ENCODE measurements at regions not wholly inside any gene's neighbourhood (a gene's known extent, or its start where the extent isn't known, plus 50 kb on each side); places are given as distances from the start of the nearest gene placed in this dataset.

DNA sequence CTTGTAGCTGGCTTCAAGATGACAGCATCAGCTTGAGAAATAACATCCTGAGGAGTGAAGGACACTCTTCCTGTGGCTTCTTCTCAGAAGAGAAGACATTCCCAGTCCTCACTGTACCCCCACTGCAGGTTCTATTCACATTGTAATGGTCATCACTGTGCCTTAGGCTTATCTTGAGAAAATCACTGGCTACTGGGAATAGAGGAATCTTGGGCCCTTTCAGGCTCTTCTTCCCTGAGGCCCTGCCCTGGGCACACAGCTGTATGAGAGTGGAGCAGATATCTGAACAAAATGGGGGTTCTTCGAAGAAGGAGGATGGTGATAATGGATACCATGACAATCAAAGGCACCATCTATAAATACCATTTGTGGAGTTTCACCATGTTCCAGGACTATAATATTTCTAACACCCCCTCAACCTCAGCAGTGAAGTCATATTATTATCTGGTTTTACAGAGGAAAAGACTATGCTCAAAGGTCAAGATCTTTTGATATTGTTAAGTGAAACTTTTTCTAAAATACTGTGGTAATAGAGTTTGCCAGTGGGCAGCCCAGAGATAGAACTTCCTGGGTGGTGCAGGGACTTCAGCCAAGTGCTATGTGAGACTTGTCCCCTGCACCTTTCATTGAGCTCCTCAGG, 143.1 kb upstream of the KCNE2 start:
- Histone ChIP-seq H3K27ac (ENCODE audit: low read depth, low read length) (no peak overlapping the region), H3K9me3 (ENCODE audit: control insufficient read depth in 1 of 2, low read length in 2 of 2) (no peaks in the 10 kb centered on the region), H3K4me3 (ENCODE audit: low read length in 2 of 2) (no peak overlapping the region), H3K4me1 (ENCODE audit: insufficient read depth, low read length) (no peaks in the 10 kb centered on the region), H3K27me3 (ENCODE audit: insufficient read depth, low read length) (no peaks in the 10 kb centered on the region), H3K36me3 (ENCODE audit: insufficient read depth, low read length) (no peaks in the 10 kb centered on the region)
- no peak for DNase-seq
- peaks cover 0 to 2% (median under 1%) of the 10 kb centered on the region in 8 donors for H3K9me3 Mint-ChIP-seq
- H3K4me1 Mint-ChIP-seq, result no peaks in the 10 kb centered on the region
- H3K36me3 Mint-ChIP-seq, result peaks cover 0 to 4% of the 10 kb centered on the region in 2 donors
- H3K4me3 Mint-ChIP-seq, result no peak overlapping the region
- CTCF ChIA-PET (ENCODE audit: partially characterized antibody), result interaction anchor here (1.2 kb wide), 1 partner anchor 127 kb away, joined by 3 read pairs; no protein-coding TSS in a partner anchor
- H3K27ac Mint-ChIP-seq, result no peak overlapping the region
- POLR2A ChIA-PET (ENCODE audit: partially characterized antibody), result no interaction called here
- intact Hi-C loops (cut with micrococcal nuclease), result no loop called here
- peaks cover 0 to 2% of the 10 kb centered on the region in 2 donors for H3K27me3 Mint-ChIP-seq

DNA sequence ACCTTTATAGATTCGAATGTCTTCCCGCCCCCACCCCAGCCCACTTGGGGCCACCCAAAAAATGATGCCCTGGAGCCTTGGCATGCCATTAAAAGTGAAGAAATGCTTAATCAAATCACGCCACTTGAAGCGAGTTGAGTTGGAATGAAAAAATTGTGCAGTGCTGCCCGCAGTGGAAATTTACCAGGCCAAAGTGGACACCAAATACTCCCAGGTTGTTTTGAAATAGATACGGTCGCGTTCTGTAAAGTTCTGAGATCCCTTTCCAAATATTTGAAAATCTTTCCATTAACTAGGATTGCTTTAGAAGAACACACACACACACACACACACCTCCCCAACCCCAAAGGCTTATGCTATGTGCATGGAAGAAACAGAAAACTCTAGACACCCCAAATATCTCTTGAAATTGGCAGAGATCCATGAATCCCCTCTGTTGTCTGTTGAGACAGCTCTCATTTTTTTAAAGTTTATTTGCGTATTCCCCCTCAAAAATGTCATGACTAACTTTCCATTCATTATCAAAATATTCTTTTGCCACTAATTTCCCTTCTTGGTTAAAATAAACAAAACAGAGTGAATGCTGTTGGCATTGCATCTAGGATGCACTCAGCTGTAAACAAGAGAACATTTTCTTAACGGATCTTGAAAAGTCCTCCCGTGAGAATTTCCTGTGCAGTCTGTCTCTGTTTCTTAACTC, 142.3 kb upstream of the KCNE2 start:
- Mint-ChIP-seq H3K9me3 (peaks cover 0 to 2% (median 0%) of the 10 kb centered on the region in 8 donors), H3K27me3 (peaks cover 0 to 2% of the 10 kb centered on the region in 2 donors), H3K4me1 (no peaks in the 10 kb centered on the region), H3K36me3 (peaks cover 0 to 4% of the 10 kb centered on the region in 2 donors), H3K4me3 (no peak overlapping the region), H3K27ac (no peak overlapping the region)
- H3K36me3 ChIP-seq (ENCODE audit: insufficient read depth, low read length), result no peaks in the 10 kb centered on the region
- CTCF ChIA-PET (ENCODE audit: partially characterized antibody), result no interaction called here
- H3K27me3 ChIP-seq (ENCODE audit: insufficient read depth, low read length), result no peaks in the 10 kb centered on the region
- POLR2A ChIA-PET (ENCODE audit: partially characterized antibody), result no interaction called here
- H3K9me3 ChIP-seq (ENCODE audit: control insufficient read depth in 1 of 2, low read length in 2 of 2), result no peaks in the 10 kb centered on the region
- DNase-seq, result no peak
- H3K4me3 ChIP-seq (ENCODE audit: low read length in 2 of 2), result no peak overlapping the region
- H3K4me1 ChIP-seq (ENCODE audit: insufficient read depth, low read length), result no peaks in the 10 kb centered on the region
- intact Hi-C loops (cut with micrococcal nuclease), result no loop called here
- H3K27ac ChIP-seq (ENCODE audit: low read depth, low read length), result no peak overlapping the region

DNA sequence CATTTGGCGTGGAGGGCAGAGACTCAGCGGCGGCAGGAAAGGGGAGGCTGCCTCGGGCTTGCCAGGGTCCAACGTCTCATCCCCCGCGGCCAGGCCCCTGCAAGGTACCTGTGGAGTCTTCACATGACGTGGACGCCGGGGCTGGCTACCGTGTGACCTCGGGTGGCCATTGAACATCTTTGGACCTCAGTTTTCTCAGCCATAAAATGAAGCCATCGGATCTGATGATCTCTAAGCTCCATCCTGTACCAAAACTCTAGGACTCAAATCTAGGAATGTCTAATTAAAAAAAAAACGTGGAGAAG, 141.8 kb upstream of the KCNE2 start:
- H3K36me3 Mint-ChIP-seq, result peaks cover 0 to 4% of the 10 kb centered on the region in 2 donors
- Histone ChIP-seq H3K36me3 (ENCODE audit: insufficient read depth, low read length) (no peaks in the 10 kb centered on the region), H3K27ac (ENCODE audit: low read depth, low read length) (no peak overlapping the region), H3K27me3 (ENCODE audit: insufficient read depth, low read length) (no peaks in the 10 kb centered on the region), H3K4me1 (ENCODE audit: insufficient read depth, low read length) (no peaks in the 10 kb centered on the region), H3K9me3 (ENCODE audit: control insufficient read depth in 1 of 2, low read length in 2 of 2) (no peaks in the 10 kb centered on the region), H3K4me3 (ENCODE audit: low read length in 2 of 2) (no peak overlapping the region)
- no peak overlapping the region for H3K4me3 Mint-ChIP-seq
- intact Hi-C loops (cut with micrococcal nuclease), result no loop called here
- CTCF ChIA-PET (ENCODE audit: partially characterized antibody), result no interaction called here
- no peak overlapping the region for H3K27ac Mint-ChIP-seq
- H3K27me3 Mint-ChIP-seq, result peaks cover 0 to 2% of the 10 kb centered on the region in 2 donors
- no peaks in the 10 kb centered on the region for H3K4me1 Mint-ChIP-seq
- no peak for DNase-seq
- peaks cover 0 to 2% (median 0%) of the 10 kb centered on the region in 8 donors for H3K9me3 Mint-ChIP-seq
- POLR2A ChIA-PET (ENCODE audit: partially characterized antibody), result interaction anchor here (0.6 kb wide), 1 partner anchor 96 kb away, joined by 3 read pairs; no protein-coding TSS in a partner anchor

DNA sequence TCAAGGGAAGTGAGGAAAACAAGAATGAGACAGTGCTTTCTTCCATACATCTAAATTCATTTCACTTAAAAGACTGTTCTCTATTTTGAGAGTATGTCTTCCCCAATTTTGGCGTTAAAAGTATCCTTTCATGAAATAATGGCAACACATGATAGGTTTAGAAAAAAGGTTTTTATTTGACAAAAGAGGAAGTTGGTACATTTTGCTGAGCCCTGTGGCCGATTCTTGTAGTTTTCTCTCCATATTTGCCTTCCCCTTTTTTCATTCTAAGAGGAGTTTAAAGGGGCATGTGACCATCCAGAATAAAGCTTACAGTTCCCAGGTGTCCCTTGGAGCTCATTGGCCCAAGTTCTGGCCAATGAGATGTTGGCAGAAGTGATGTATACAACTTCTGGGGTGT, 140.4 kb upstream of the KCNE2 start:
- POLR2A ChIA-PET (ENCODE audit: partially characterized antibody), result no interaction called here
- H3K36me3 Mint-ChIP-seq, result peaks cover 0 to 4% of the 10 kb centered on the region in 2 donors
- Histone ChIP-seq H3K4me3 (ENCODE audit: low read length in 2 of 2) (no peak overlapping the region), H3K9me3 (ENCODE audit: control insufficient read depth in 1 of 2, low read length in 2 of 2) (no peaks in the 10 kb centered on the region), H3K27me3 (ENCODE audit: insufficient read depth, low read length) (no peaks in the 10 kb centered on the region), H3K4me1 (ENCODE audit: insufficient read depth, low read length) (no peaks in the 10 kb centered on the region), H3K36me3 (ENCODE audit: insufficient read depth, low read length) (no peaks in the 10 kb centered on the region), H3K27ac (ENCODE audit: low read depth, low read length) (no peak overlapping the region)
- no peaks in the 10 kb centered on the region for H3K4me1 Mint-ChIP-seq
- no peak overlapping the region for H3K4me3 Mint-ChIP-seq
- no peak for DNase-seq
- H3K9me3 Mint-ChIP-seq, result peaks cover 0 to 2% (median 0%) of the 10 kb centered on the region in 8 donors
- H3K27ac Mint-ChIP-seq, result no peak overlapping the region
- CTCF ChIA-PET (ENCODE audit: partially characterized antibody), result no interaction called here
- intact Hi-C loops (cut with micrococcal nuclease), result no loop called here
- peaks cover 0 to 2% of the 10 kb centered on the region in 2 donors for H3K27me3 Mint-ChIP-seq

DNA sequence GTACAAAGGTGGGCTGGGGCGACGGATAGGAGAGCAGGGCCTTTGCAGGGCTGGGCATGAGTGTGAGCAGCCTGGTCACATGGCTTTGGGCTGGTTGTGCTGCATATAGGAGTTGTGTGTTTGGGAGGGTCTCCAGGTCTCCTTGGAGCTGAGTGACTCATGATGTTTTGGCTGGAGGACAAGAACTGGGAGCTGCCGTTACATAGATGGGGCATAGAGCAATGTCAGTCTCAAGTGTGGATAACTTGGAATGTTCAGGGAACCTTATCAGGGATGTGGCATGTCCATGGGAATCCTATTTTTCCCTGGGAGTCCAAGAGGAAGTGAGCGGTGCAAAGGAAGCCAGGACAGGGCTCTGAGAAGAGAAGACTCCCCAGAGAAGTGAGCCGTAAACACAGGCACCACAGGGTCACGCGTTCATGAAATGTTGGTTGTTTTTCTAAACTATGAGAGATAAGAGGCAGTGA, 136.4 kb upstream of the KCNE2 start:
- Histone ChIP-seq H3K27ac (ENCODE audit: low read depth, low read length) (no peak overlapping the region), H3K4me3 (ENCODE audit: low read length in 2 of 2) (no peak overlapping the region), H3K36me3 (ENCODE audit: insufficient read depth, low read length) (no peaks in the 10 kb centered on the region), H3K9me3 (ENCODE audit: control insufficient read depth in 1 of 2, low read length in 2 of 2) (no peaks in the 10 kb centered on the region), H3K27me3 (ENCODE audit: insufficient read depth, low read length) (no peaks in the 10 kb centered on the region), H3K4me1 (ENCODE audit: insufficient read depth, low read length) (no peaks in the 10 kb centered on the region)
- H3K27me3 Mint-ChIP-seq, result peaks cover 0 to 2% of the 10 kb centered on the region in 2 donors
- peaks cover 0 to 1% (median 0%) of the 10 kb centered on the region in 4 donors for H3K4me1 Mint-ChIP-seq
- H3K36me3 Mint-ChIP-seq, result peaks cover 0 to 4% of the 10 kb centered on the region in 2 donors
- DNase-seq, result no peak
- ChIA-PET POLR2A (ENCODE audit: partially characterized antibody) (no interaction called here), CTCF (ENCODE audit: partially characterized antibody) (no interaction called here)
- H3K27ac Mint-ChIP-seq, result no peak overlapping the region
- no peak overlapping the region for H3K4me3 Mint-ChIP-seq
- peaks cover 0 to 2% (median 0%) of the 10 kb centered on the region in 8 donors for H3K9me3 Mint-ChIP-seq
- intact Hi-C loops (cut with micrococcal nuclease), result no loop called here

DNA sequence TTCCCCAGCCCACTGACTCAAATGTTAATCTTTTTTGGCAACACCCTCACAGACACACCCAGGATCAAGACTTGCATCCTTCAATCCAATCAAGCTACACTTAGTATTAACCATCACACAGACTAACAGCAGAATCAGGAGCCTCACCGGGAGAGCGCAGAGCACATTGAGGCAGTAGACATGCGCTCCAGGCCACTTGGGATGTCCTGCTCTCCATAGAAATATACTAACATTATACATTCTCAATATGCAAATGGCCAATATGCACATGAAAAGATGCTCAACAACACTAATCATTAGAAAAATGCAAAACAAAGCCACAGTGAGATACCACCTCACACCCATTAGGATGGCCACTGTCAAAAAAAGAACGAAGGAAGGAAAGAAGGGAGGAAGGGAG, 135.0 kb upstream of the KCNE2 start:
- Mint-ChIP-seq H3K36me3 (peaks cover 0 to 3% of the 10 kb centered on the region in 2 donors), H3K4me1 (peaks cover 0 to 1% (median 0%) of the 10 kb centered on the region in 4 donors), H3K9me3 (peaks cover 0 to 2% (median 0%) of the 10 kb centered on the region in 8 donors), H3K4me3 (no peak overlapping the region), H3K27me3 (peaks cover 0 to 2% of the 10 kb centered on the region in 2 donors), H3K27ac (no peak overlapping the region)
- H3K27ac ChIP-seq (ENCODE audit: low read depth, low read length), result no peak overlapping the region
- no peaks in the 10 kb centered on the region for H3K9me3 ChIP-seq (ENCODE audit: control insufficient read depth in 1 of 2, low read length in 2 of 2)
- intact Hi-C loops (cut with micrococcal nuclease), result no loop called here
- no peaks in the 10 kb centered on the region for H3K27me3 ChIP-seq (ENCODE audit: insufficient read depth, low read length)
- DNase-seq, result no peak
- no peak overlapping the region for H3K4me3 ChIP-seq (ENCODE audit: low read length in 2 of 2)
- CTCF ChIA-PET (ENCODE audit: partially characterized antibody), result no interaction called here
- H3K4me1 ChIP-seq (ENCODE audit: insufficient read depth, low read length), result no peaks in the 10 kb centered on the region
- POLR2A ChIA-PET (ENCODE audit: partially characterized antibody), result no interaction called here
- no peaks in the 10 kb centered on the region for H3K36me3 ChIP-seq (ENCODE audit: insufficient read depth, low read length)

DNA sequence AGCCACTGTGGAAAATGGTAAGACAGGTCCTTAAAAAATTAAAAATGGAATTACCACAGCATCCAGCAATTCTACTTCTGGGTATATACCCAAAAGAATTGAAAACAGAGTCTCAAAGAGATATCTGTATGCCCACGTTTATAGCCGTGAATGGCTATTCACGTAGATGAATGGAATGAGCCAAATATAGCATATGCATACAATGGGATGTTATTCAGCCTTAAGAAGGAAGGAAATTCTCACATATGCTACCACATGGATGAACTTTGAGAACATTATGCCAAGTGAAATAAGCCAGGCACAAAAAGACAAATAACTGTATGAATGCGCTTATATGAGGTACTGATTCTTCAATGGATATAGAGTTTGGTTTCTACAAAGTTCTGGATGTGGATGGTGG, 134.5 kb upstream of the KCNE2 start:
- ChIA-PET CTCF (ENCODE audit: partially characterized antibody) (no interaction called here), POLR2A (ENCODE audit: partially characterized antibody) (no interaction called here)
- no peaks in the 10 kb centered on the region for H3K9me3 Mint-ChIP-seq
- no peak overlapping the region for H3K4me3 ChIP-seq (ENCODE audit: low read length in 2 of 2)
- no peaks in the 10 kb centered on the region for H3K9me3 ChIP-seq (ENCODE audit: control insufficient read depth in 1 of 2, low read length in 2 of 2)
- no peaks in the 10 kb centered on the region for H3K27me3 ChIP-seq (ENCODE audit: insufficient read depth, low read length)
- no peaks in the 10 kb centered on the region for H3K36me3 ChIP-seq (ENCODE audit: insufficient read depth, low read length)
- intact Hi-C loops (cut with micrococcal nuclease), result no loop called here
- no peak for DNase-seq
- no peaks in the 10 kb centered on the region for H3K27me3 Mint-ChIP-seq
- H3K27ac ChIP-seq (ENCODE audit: low read depth, low read length), result no peak overlapping the region
- no peaks in the 10 kb centered on the region for H3K36me3 Mint-ChIP-seq
- no peaks in the 10 kb centered on the region for H3K4me1 ChIP-seq (ENCODE audit: insufficient read depth, low read length)
- H3K27ac Mint-ChIP-seq, result no peak overlapping the region
- H3K4me3 Mint-ChIP-seq, result no peak overlapping the region
- peaks cover 0 to 1% (median 0%) of the 10 kb centered on the region in 4 donors for H3K4me1 Mint-ChIP-seq

Data from CD4-positive, alpha-beta memory T cell (primary cell).